NCI-H446 (cell line): ENCODE measurements at regions not wholly inside any gene's neighbourhood (a gene's known extent, or its start where the extent isn't known, plus 50 kb on each side); places are given as distances from the start of the nearest gene placed in this dataset.

Experiments used
- DNase-seq, 2 experiments: peaks; one replicate each; lab custom pipeline; 2025; lab: John Stamatoyannopoulos, UW

GRCh38 chr20:22431419-22431818, 153.0 kb downstream of the FOXA2 start:
- no peak for DNase-seq

GRCh38 chr20:22430746-22431168, 153.6 kb downstream of the FOXA2 start:
- no peak for DNase-seq

GRCh38 chr20:22430154-22430745, 154.1 kb downstream of the FOXA2 start:
- DNase-seq = no peak

- no peak for DNase-seq
Observed at GRCh38 chr20:22429175-22430153, 154.9 kb downstream of the FOXA2 start.

- no peak for DNase-seq
Observed at GRCh38 chr20:22428051-22428450, 156.3 kb downstream of the FOXA2 start.

- DNase-seq = no peak
Observed at GRCh38 chr20:22426772-22427171, 157.6 kb downstream of the FOXA2 start.

GRCh38 chr20:22425344-22426295, 158.8 kb downstream of the FOXA2 start:
- DNase-seq = no peak

- no peak for DNase-seq
Observed at GRCh38 chr20:22423190-22423832, 161.1 kb downstream of the FOXA2 start.

GRCh38 chr20:22420116-22420598, 164.2 kb downstream of the FOXA2 start:
- no peak for DNase-seq

GRCh38 chr20:22418738-22419137, 165.6 kb downstream of the FOXA2 start:
- no peak for DNase-seq

- DNase-seq = no peak
Observed at GRCh38 chr20:22414305-22414742, 170.0 kb downstream of the FOXA2 start.

GRCh38 chr20:22412977-22413868, 171.1 kb downstream of the FOXA2 start:
- no peak for DNase-seq

GRCh38 chr20:22411627-22412450, 172.5 kb downstream of the FOXA2 start:
- no peak for DNase-seq

GRCh38 chr20:22411286-22411626, 173.1 kb downstream of the FOXA2 start:
- DNase-seq = no peak

GRCh38 chr20:22410556-22411130, 173.7 kb downstream of the FOXA2 start:
- no peak for DNase-seq

GRCh38 chr20:22408521-22409402, 175.6 kb downstream of the FOXA2 start:
- no peak for DNase-seq

GRCh38 chr20:22407237-22408193, 176.9 kb downstream of the FOXA2 start:
- no peak for DNase-seq
